ENCODE measurements at regions not wholly inside any gene's neighbourhood (a gene's known extent, or its start where the extent isn't known, plus 50 kb on each side); places are given as distances from the start of the nearest gene placed in this dataset.

GRCh38 chr17:73824321-73824720 lies 180.1 kb upstream of the SDK2 start:
- ATAC-seq (no peak), DNase-seq (ENCODE audit: missing footprints) (no peak)
- intact Hi-C loops (cut with DNase I): no loop called here

DNA sequence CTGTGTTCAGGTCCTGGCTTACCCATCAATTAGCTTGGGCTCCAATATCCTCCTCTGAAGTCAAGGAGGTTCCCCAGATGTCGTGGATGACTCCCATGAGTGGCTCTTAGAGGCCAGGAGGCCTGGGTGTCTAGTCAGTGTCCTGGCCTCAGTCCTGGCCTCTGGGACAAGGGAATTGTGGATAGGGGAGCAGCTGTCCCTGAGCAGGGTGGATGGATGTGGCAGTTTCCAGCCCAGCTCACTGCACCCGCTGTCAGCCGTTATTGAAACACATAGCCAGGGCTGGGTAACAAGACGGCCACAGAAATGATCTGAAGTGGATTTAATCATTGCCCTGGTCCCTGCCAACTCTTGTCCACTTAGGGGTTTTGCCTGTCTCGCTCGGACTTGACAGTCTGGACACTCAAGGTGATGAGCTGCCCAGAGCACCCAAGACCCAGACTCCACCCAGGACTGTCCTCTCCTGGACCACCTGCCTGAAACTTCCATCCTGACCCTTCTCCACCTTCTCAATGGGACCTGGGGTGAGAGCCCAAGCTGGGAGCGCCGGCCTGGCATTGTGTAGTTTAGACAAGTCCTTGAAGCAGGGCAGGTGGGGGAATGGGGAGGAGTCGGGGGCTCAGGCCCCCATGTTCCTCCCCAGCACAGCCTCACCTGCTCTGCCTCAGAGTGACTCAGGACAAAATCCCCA lies 182.1 kb upstream of the SDK2 start:
- intact Hi-C loops (cut with DNase I): no loop called here
- ATAC-seq (no peak), DNase-seq (ENCODE audit: missing footprints) (no peak)

DNA sequence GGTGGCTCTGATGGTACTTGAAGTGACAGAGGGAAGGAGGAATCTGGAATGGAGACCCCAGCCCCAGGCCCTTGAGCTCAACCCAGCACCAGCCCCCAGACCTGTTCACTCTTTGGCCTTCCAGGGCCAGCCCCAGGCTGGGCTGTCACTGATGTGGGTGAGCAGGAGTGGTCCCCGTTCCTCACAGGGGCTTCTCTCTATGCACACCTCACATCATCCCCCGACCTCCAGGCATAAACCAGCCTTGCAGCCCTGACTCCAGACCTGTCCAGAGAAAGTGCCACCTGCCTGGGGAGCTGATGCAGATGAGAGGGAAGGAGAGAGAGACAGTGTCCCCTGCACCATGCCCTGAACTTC lies 182.6 kb upstream of the SDK2 start:
- intact Hi-C loops (cut with DNase I): no loop called here
- ATAC-seq (no peak), DNase-seq (ENCODE audit: missing footprints) (no peak)

DNA sequence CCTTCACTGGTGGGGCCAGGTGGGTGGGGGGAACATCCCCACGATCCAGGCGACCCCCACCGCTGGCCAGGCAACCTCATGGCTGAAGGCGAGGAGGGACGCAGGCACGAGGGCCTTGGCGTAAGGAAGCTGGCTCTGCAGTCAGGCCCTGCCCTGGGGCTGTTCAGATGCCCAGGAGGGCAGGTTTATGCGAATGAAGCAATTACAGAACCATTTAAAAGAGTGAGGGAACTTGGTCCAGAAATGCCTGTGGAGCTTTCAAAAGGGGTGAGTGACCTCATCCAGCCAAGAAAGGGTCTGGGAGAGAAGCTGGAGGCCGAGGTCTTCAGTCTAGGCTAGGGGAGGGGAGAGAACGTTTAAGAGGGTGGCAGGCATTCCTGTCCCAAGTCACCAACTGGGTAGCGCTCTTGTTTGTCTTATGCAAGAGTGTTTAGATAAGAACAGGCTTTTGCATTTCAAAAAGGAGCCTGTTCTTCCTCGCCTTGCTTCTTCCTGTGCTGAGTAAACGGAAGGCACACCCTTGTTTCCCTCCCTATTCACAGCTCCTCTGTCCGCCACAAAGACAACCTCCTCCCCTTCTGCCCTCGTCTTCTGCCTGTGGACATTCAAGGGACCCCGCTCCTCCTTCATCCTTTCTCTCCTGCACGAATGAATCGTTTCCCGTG lies 183.5 kb upstream of the SDK2 start:
- no peak for ATAC-seq
- no peak for DNase-seq (ENCODE audit: missing footprints)
- intact Hi-C loops (cut with DNase I): no loop called here

GRCh38 chr17:73829676-73830280 lies 185.5 kb upstream of the SDK2 start:
- intact Hi-C loops (cut with DNase I): no loop called here
- ATAC-seq: no peak
- DNase-seq (ENCODE audit: missing footprints): no peak

DNA sequence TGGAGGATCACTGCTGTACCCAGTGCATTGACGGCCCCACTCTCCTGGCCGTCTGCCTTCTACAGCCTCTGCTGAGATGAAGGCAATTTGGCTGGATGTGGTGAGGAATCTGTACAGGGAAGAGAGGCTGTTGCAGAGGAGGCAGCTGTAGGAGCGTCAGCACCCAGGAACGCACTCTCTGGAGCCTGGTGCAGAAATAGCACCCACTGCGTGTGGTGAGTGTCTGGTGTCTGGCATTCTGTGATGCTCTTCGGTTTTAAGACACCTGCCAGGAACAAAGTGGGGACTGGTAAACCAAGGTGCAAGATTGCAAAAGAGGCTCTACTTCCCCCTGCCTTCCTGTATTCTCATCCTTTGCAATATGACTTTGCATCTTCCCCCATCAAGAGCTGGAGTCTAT lies 187.5 kb upstream of the SDK2 start:
- DNase-seq (ENCODE audit: missing footprints): no peak
- intact Hi-C loops (cut with DNase I): no loop called here
- ATAC-seq: no peak

GRCh38 chr17:73833775-73834488 lies 189.7 kb upstream of the SDK2 start:
- ATAC-seq (no peak), DNase-seq (ENCODE audit: missing footprints) (no peak)
- intact Hi-C loops (cut with DNase I): no loop called here

DNA sequence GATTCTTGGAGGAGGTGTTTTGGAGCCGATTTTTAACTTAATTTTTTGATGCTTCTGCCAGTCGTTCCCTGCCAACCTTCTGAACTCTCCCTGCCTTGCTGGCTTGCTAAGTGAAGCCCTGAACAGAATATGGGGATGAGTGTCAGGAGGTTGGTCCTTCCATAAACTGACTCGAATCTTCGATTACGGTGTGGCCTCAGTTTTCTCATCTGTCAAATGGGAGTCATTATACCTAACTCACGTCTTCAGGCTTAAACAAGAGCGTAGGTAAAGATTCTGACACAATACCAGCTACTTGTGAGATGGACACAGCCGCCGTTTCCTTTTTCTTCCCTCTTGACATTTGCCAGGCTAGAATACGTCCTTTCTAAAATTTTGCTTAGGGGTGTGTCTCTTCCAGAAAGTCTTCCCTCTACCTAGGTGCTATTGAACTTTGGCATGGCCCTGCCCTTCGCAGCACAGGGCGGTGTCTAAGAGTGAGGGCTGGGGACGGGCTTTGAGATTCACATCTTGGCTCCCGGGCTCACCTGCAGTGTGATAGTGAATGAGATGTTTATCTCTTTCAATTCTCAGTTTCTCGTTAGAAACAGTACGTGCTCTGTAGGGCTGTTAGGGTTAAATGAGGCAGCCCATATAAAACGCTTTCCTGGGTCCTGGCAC lies 190.6 kb upstream of the SDK2 start:
- intact Hi-C loops (cut with DNase I): no loop called here
- no peak for ATAC-seq
- DNase-seq (ENCODE audit: missing footprints): no peak

GRCh38 chr17:73835605-73836004 lies 191.4 kb upstream of the SDK2 start:
- intact Hi-C loops (cut with DNase I): no loop called here
- ATAC-seq (no peak), DNase-seq (ENCODE audit: missing footprints) (no peak)

DNA sequence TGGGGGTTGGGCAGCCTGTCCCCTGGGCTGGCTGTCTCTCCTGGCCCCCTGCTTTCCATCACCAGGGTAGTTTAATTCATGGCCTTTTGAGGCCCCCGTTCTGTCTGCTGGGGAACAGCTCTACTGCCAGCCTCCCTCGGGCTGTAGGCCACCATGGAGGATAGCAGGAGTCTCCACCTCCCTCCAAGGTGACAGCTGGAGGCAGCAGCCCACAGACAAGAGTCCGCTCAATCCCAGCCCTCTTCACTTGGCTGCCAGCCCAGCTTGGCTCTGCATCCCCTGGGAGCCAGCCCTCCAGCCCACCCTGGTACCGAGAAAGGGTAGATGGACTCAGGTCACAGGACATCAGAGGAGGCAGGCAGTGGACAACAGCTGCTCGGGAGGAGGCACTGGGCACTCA lies 194.6 kb upstream of the SDK2 start:
- intact Hi-C loops (cut with DNase I): no loop called here
- DNase-seq (ENCODE audit: missing footprints) (no peak), ATAC-seq (no peak)

DNA sequence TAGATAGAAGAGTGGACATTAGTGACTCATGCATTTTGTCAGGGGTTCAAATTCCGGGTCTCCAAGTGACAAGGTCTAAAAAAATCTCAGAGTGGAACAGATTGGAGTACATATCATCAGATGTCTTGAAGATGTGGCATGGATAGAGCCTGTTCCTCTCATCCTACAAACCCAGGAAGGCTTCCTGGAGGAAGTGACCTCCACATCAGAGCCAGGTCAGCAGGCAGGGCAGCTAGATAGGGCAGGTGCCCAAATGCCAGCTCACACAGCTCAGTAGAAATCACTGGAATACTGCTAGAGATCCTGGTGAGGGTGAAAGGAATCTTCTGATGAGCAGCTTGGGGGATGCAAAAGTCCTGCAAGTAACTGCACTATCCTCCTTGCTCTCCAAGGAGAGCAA lies 196.6 kb upstream of the SDK2 start:
- intact Hi-C loops (cut with DNase I): loop anchor here (5.0 kb wide), 1 partner anchor 184 kb away; no protein-coding TSS in a partner anchor
- no peak for DNase-seq (ENCODE audit: missing footprints)
- ATAC-seq: no peak

GRCh38 chr17:73841431-73842060 lies 197.3 kb upstream of the SDK2 start:
- no peak for ATAC-seq
- DNase-seq (ENCODE audit: missing footprints): no peak
- intact Hi-C loops (cut with DNase I): loop anchor here (5.0 kb wide), 1 partner anchor 184 kb away; no protein-coding TSS in a partner anchor

DNA sequence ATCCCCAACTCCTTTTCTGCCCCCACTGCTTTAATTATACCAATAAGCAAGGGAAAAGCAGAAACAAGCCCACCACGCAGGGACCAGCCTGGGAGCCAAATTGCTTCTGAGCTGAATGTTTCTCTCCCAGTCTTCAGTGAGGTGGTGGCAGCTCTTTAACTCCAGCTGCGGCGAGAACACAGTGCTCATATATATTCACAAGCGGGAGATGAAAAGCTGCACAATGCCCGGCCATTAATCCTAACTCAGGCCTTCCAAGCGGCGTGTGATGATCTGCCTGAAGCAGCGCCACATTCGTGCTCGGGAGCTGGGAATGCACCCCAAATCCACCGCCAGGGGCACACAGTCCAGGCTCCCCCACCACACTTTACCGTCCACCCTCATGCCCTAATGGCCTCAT lies 203.7 kb upstream of the SDK2 start:
- intact Hi-C loops (cut with DNase I): no loop called here
- DNase-seq (ENCODE audit: missing footprints): no peak
- ATAC-seq: no peak

DNA sequence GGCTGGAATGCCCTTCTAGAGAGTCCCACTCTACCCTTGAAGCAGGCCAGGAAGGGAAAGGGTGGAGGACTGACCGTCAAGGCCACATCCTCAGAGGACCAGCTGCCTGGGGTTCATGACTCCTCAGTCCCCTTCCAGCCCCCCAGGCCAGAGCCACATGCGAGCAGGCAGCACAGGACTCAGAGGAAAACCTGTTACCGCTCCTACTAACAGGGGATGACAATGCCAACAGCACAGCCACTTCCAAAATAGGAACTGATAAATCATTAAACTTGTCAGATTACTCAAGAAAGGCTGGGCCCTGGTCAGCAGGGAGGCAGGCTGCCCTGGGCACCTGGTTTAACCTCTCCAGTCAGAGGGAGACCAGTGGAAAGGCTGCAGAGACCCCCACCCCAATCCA lies 206.2 kb upstream of the SDK2 start:
- intact Hi-C loops (cut with DNase I): no loop called here
- ATAC-seq: no peak
- DNase-seq (ENCODE audit: missing footprints): no peak

DNA sequence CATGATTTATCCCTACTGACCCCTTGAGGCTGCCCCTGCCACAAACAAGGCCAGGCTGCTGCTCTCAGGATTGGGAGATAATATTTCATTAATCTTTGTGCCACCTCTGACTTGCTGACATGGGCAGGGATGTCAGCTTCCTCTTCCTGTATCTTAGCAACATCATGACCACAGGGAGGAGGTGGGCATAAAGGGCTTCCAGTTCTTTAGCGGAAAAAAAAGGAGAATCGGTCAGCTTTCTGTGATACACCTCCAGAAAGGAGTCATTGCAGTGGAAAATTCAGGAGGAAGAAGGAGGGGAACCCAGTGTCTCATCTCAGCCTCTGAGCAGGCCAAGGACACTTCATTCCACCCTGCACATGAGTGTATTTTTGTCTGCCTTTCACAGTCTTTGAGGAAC lies 206.8 kb upstream of the SDK2 start:
- ATAC-seq (no peak), DNase-seq (ENCODE audit: missing footprints) (no peak)
- intact Hi-C loops (cut with DNase I): no loop called here

- ATAC-seq (no peak), DNase-seq (ENCODE audit: missing footprints) (no peak)
- intact Hi-C loops (cut with DNase I): no loop called here
These were observed 207.7 kb upstream of the SDK2 start for GRCh38 chr17:73851921-73852320.

DNA sequence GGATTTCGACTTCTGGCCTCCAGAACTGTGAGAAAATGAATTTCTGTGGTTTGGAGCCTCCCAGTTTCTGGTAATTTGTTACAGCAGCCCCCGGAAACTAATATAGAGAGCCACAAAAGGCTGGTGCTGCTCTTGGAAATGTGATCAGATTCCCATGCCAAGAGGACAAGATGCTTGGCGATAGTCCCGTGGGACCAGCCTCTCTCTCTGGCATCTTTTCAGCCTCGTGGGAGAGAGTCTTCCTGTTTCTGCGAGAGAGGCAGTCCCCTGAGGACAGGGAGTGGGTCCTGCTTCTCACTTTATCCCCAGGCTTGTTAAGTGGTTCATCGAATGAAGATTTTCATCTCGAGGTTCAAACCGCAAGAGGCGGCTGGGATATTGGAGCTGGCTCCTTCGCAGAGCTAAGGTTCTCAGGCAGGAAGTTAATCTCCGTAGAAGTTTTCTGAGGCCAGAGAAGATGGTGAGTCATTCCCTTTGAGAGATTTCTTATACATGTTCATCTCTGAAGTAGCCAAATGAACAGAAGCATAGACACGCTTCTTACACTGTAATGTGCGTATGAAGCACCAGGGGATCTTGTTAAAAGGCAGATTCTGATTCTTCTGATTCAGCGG lies 211.6 kb upstream of the SDK2 start:
- intact Hi-C loops (cut with DNase I): no loop called here
- DNase-seq (ENCODE audit: missing footprints): no peak
- peak; percentile 38 for ATAC-seq

DNA sequence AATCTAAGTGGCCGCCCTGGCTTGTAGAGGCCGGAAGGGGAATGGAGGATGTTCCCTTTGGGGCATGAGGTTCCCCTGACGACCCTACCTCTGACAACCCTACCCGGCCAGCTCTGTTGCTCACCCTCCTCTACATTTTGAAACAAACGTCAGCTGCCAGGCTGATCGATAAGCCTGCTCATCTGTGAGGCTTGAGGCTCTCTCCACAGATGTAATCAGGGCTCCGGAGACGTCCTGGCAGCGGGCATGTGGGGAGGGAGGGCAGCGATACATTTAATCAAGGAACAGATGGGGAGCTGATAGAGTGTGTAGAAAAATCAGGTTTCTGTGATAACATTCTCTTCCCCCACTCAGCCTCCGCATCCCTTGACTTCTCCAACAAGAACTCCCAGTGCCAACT lies 212.3 kb upstream of the SDK2 start:
- intact Hi-C loops (cut with DNase I): no loop called here
- DNase-seq (ENCODE audit: missing footprints) (peak; percentile 16), ATAC-seq (no peak)
